IPS-15b (cell line): ENCODE measurements at regions not wholly inside any gene's neighbourhood (a gene's known extent, or its start where the extent isn't known, plus 50 kb on each side); places are given as distances from the start of the nearest gene placed in this dataset.

Experiments used
- H3K27me3 ChIP-seq: one replicate; pipeline ENCODE4 v1.6.1; 2013; ENCODE audit warnings: low read length; ENCODE audit not compliant: control insufficient read depth, insufficient read depth
- H3K36me3 ChIP-seq: one replicate; pipeline ENCODE4 v1.6.1; 2013; ENCODE audit warnings: low read length; ENCODE audit not compliant: control insufficient read depth, insufficient read depth
- H3K4me1 ChIP-seq: one replicate; pipeline ENCODE4 v1.6.1; 2013; ENCODE audit warnings: mild to moderate bottlenecking, low read length; ENCODE audit not compliant: control insufficient read depth, insufficient read depth
- H3K4me3 ChIP-seq: one replicate; pipeline ENCODE4 v1.5.1; 2013; ENCODE audit warnings: low read depth, low read length
- H3K9ac ChIP-seq: one replicate; pipeline ENCODE4 v1.6.1; 2013; ENCODE audit warnings: low read depth, mild to moderate bottlenecking, low read length
- H3K9me3 ChIP-seq: one replicate; pipeline ENCODE4 v1.6.1; 2013; ENCODE audit warnings: mild to moderate bottlenecking, low read length; ENCODE audit not compliant: control insufficient read depth, insufficient read depth

DNA sequence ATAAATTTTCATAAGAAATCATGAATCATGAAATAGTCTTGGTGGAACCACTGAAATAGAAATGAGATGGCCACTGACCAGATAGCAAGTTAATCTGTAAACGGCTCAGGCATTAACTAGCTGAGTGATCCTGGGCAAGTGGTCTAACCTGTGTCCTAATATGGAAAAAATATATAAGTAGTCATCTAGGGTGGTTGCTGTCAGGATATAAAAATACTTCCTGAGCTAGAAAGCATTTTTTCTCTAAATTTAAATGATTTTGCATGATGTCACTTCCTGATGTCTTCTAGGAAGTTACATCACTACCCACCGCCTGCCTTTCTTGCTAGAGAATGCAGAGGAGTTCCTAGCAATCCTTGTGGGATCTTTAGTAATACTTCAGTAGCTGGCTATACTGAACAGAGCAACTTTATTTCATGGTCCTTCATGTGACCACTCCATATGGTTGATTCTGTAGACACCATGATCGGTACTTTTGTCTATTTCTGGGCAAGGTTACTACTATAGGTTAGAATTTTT is 228.1 kb upstream of the CEP162 start:
- no peak overlapping the region for H3K4me3 ChIP-seq
- H3K36me3 ChIP-seq, result no peaks in the 10 kb centered on the region
- H3K9me3 ChIP-seq, result no peaks in the 10 kb centered on the region
- H3K4me1 ChIP-seq, result no peaks in the 10 kb centered on the region
- no peaks in the 10 kb centered on the region for H3K27me3 ChIP-seq
- H3K9ac ChIP-seq, result no peak overlapping the region

GRCh38 chr6:84453499-84453898 is 226.1 kb upstream of the CEP162 start:
- H3K9ac ChIP-seq, result no peak overlapping the region
- no peaks in the 10 kb centered on the region for H3K36me3 ChIP-seq
- H3K9me3 ChIP-seq, result no peaks in the 10 kb centered on the region
- H3K27me3 ChIP-seq, result no peaks in the 10 kb centered on the region
- H3K4me3 ChIP-seq, result no peak overlapping the region
- no peaks in the 10 kb centered on the region for H3K4me1 ChIP-seq

DNA sequence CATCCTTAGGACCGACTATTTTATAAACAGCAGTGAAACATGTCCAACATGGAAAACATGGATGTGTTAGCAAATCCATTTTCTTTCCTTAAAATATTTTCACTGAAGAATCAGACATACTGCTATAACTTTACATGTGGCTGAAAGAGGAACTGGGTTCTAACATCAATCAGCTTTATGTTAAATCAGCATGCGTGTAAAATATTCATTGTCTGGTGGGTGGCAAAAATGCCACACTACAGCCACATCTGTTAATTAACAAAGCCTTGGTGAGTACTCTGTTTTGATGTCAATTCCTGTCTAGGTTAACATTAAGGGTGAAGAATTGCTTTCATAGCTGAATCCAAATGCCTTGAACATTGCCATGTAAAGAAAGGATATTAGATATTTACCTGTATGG is 222.6 kb upstream of the CEP162 start:
- H3K4me1 ChIP-seq, result peaks cover 4% of the 10 kb centered on the region
- H3K9me3 ChIP-seq, result no peaks in the 10 kb centered on the region
- no peaks in the 10 kb centered on the region for H3K36me3 ChIP-seq
- H3K4me3 ChIP-seq, result no peak overlapping the region
- H3K9ac ChIP-seq, result no peak overlapping the region
- H3K27me3 ChIP-seq, result no peaks in the 10 kb centered on the region

GRCh38 chr6:84449220-84449619 is 221.8 kb upstream of the CEP162 start:
- Histone ChIP-seq H3K4me3 (no peak overlapping the region), H3K9me3 (no peaks in the 10 kb centered on the region), H3K36me3 (no peaks in the 10 kb centered on the region), H3K9ac (no peak overlapping the region), H3K4me1 (peaks cover 4% of the 10 kb centered on the region), H3K27me3 (no peaks in the 10 kb centered on the region)

DNA sequence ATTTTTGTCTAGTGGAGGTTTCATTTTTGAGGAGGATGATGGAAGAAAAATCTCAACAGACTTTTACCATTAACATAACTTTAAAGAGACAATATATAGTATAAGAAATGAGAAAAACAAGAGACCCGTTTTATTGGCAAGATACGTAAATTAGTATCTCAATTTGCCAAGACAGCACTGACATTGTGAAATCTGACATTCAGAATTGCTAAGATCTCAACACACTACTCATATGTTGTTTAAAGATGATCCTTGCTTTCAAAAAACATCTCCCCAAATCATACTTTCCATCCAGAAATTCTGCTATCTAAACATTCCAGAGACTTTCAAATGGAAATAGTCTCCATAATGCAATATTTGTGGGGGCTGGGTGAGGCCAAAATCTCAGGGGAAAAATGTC is 220.9 kb upstream of the CEP162 start:
- Histone ChIP-seq H3K27me3 (no peaks in the 10 kb centered on the region), H3K9me3 (no peaks in the 10 kb centered on the region), H3K9ac (no peak overlapping the region), H3K4me1 (peaks cover 4% of the 10 kb centered on the region), H3K36me3 (no peaks in the 10 kb centered on the region), H3K4me3 (no peak overlapping the region)

DNA sequence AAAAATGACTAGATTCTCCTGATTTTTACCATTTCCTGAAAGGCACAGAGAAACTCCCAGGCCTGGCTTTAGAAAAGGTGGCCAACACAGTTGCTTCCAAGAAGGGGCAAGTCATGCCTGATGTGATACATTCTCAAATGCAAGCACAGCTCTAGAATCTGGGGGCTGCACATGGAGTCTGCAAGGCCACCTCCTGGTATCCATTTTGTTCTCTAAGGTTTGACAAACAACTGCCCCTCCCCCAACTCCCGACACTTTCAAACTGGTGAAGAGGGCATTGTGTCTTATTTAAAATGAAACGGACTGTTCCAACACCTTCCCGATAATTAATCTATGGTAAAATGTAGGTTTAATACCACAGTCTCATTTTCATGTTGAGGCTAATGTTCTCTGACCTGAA is 220.2 kb upstream of the CEP162 start:
- no peaks in the 10 kb centered on the region for H3K27me3 ChIP-seq
- no peaks in the 10 kb centered on the region for H3K36me3 ChIP-seq
- H3K4me1 ChIP-seq, result peaks cover 4% of the 10 kb centered on the region
- no peaks in the 10 kb centered on the region for H3K9me3 ChIP-seq
- no peak overlapping the region for H3K9ac ChIP-seq
- H3K4me3 ChIP-seq, result no peak overlapping the region

DNA sequence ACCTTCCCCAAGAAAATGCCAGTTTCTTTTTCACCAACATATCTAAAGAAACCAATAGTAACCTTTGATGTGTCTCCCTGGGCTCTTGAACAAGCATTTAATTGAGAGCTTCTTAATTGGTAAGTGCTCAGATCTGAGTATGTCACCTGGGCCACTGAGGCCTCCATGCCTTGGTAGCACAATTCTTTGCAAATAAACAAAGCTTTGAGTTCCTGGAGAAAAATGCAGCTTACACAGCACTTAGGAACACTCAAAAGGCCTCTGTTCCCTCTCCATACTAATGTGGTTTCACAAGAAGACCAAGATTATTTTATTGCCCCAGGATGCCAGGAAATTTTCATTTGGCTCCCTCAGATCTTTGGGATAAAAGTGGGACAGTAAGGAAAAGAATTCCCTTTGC is 217.6 kb upstream of the CEP162 start:
- H3K4me1 ChIP-seq, result peaks cover 4% of the 10 kb centered on the region
- no peak overlapping the region for H3K4me3 ChIP-seq
- H3K9ac ChIP-seq, result no peak overlapping the region
- no peaks in the 10 kb centered on the region for H3K9me3 ChIP-seq
- H3K36me3 ChIP-seq, result no peaks in the 10 kb centered on the region
- H3K27me3 ChIP-seq, result no peaks in the 10 kb centered on the region

- H3K9me3 ChIP-seq, result no peaks in the 10 kb centered on the region
- no peaks in the 10 kb centered on the region for H3K27me3 ChIP-seq
- H3K4me1 ChIP-seq, result no peaks in the 10 kb centered on the region
- H3K36me3 ChIP-seq, result no peaks in the 10 kb centered on the region
- H3K9ac ChIP-seq, result no peak overlapping the region
- no peak overlapping the region for H3K4me3 ChIP-seq
These were observed 214.8 kb upstream of the CEP162 start for GRCh38 chr6:84442208-84442607.

GRCh38 chr6:84441456-84441855 is 214.0 kb upstream of the CEP162 start:
- H3K9me3 ChIP-seq, result no peaks in the 10 kb centered on the region
- H3K4me1 ChIP-seq, result no peaks in the 10 kb centered on the region
- no peaks in the 10 kb centered on the region for H3K27me3 ChIP-seq
- H3K36me3 ChIP-seq, result no peaks in the 10 kb centered on the region
- H3K4me3 ChIP-seq, result no peak overlapping the region
- H3K9ac ChIP-seq, result no peak overlapping the region

- no peaks in the 10 kb centered on the region for H3K27me3 ChIP-seq
- no peak overlapping the region for H3K9ac ChIP-seq
- no peaks in the 10 kb centered on the region for H3K4me1 ChIP-seq
- H3K36me3 ChIP-seq, result no peaks in the 10 kb centered on the region
- no peak overlapping the region for H3K4me3 ChIP-seq
- H3K9me3 ChIP-seq, result no peaks in the 10 kb centered on the region
These were observed 207.1 kb upstream of the CEP162 start for GRCh38 chr6:84434550-84434949.

DNA sequence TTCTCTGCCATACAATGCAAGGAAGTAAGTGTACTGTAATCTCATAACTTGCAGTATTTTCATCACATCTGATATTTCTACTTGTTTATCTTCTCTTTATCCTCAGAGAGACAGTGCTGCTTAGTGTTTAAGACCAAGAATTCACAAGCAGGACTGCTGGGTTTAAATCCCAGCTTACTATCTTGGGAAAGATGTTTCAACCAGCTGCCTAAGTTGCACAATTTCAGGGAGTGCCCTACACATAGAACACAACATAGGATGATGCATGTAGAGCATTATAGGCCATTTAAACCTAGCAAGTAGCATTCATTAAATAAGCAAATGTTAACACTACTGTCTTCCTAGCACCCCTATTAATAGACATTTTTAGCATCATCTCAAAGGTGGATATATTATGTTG is 205.2 kb upstream of the CEP162 start:
- Histone ChIP-seq H3K9ac (no peak overlapping the region), H3K4me1 (no peaks in the 10 kb centered on the region), H3K4me3 (no peak overlapping the region), H3K9me3 (no peaks in the 10 kb centered on the region), H3K36me3 (no peaks in the 10 kb centered on the region), H3K27me3 (no peaks in the 10 kb centered on the region)

GRCh38 chr6:84428300-84428907 is 201.0 kb upstream of the CEP162 start:
- Histone ChIP-seq H3K27me3 (no peaks in the 10 kb centered on the region), H3K36me3 (no peaks in the 10 kb centered on the region), H3K9ac (no peak overlapping the region)

More at GRCh38 chr6:84428300-84428907, 201.0 kb upstream of the CEP162 start:
- Histone ChIP-seq H3K9me3 (no peaks in the 10 kb centered on the region), H3K4me3 (no peak overlapping the region), H3K4me1 (peaks cover 13% of the 10 kb centered on the region)
